ENCODE measurements at regions not wholly inside any gene's neighbourhood (a gene's known extent, or its start where the extent isn't known, plus 50 kb on each side); places are given as distances from the start of the nearest gene placed in this dataset.
"Not testable (repeated sequence)": the region's sequence is repeated elsewhere in the genome, so short reads cannot be mapped to it uniquely, and the experiment has no call there.

GRCh38 chr10:6863381-6863780, 283.3 kb upstream of the PRKCQ start:
- no peak for DNase-seq

- no peak for DNase-seq
These were observed 270.4 kb upstream of the PRKCQ start for GRCh38 chr10:6850452-6850851.

DNA sequence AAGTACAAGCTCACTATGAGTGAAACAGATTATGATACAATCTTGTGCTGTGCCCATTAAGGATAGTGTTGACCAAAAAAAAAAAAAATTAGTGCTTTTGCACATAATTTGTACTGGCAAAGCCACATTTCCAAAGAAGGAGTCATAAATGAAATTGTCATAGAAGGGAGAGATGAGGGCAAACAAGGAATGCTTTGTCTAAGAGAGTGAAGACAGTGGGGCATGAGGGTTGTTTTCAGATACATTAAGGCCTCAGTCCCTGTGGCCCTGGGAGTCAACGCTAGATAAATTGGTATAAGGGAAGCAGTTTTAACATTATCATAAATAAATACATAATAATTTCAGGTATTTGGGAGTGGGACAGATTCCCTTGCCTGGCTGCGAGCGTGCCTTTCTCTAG, 267.5 kb upstream of the PRKCQ start:
- no peak for DNase-seq

- DNase-seq: no peak
These were observed 264.0 kb upstream of the PRKCQ start for GRCh38 chr10:6843894-6844650.

DNA sequence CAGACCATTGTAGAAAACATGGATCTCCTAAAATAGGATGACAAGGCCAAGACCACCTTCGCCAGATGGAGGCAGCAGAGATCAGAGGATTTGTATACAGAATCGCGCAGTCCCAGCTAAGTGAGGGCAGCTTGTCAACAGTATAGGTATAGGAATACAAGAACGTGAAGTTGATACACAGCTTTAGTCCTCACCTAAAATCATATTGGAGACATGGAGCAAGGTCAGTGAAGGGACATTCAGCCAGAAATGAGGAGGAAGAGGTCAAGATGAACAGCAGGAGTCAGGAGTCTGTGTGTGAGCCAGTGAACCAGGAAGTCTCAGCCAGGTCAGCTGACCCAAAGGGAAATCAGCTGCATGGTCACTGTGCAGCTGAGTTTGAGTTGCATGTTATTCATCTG, 263.4 kb upstream of the PRKCQ start:
- no peak for DNase-seq

- no peak for DNase-seq
These were observed 262.6 kb upstream of the PRKCQ start for GRCh38 chr10:6842722-6843121.

DNA sequence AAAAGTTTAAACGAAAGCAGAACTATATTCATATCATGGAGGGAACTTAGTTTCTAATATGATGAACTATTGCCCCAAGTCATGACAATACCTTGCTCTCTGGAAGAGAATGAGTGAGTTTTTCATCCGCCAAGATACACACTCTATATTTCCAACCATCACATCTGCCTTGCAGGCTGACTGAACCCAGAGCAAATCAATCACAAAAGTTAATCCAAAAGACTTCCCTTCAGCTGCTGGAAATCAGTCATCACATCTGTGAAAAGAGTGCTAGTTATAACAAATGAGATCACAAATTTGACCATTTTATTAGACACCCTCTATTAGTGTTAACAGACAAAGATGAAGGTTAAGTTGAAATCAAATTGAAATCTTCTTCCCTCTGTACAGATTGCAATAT, 261.7 kb upstream of the PRKCQ start:
- no peak for DNase-seq

DNA sequence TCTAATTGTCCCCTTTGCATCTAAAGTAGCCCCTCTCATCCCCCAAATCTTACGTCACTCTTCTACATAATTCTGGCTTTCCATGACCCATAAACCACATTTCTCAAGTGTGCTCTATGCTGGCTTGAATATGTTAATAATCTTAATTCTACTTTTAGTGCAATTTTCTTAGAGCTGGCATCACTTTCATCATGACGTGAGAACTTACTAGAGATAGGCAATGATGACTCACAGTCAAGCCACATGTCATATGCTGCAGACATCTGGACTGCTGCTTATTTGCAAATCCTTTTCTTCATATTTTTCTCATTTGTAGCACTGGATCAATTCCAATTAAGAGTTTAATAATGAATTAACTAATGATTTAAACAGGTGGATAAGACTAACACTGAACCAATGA, 260.7 kb upstream of the PRKCQ start:
- no peak for DNase-seq

DNA sequence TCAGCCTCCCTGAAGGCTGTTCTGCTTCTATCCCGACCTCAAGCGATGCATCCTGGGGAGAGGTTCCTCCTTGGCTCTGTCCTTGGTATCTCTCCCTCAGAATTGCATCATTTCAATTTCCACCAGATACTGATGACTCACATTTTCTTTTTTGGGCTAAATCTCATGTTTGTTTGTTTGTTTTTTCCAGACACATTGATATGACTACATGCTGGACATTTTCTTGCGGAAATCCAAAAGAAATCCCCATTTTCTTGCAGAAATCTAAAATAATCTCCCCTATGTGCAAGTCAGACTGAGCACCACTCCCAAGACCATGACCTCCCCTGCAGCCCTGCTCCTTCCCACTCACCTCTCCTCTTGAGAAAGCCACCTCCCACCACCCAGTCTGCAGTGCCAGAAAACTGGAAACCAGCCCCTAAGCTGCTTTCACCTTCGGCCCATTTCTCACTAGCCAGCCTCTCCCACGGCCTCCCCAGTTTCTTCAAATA, 260.2 kb upstream of the PRKCQ start:
- DNase-seq: no peak

GRCh38 chr10:6838118-6838517, 258.0 kb upstream of the PRKCQ start:
- no peak for DNase-seq

- DNase-seq: peak; percentile 42
These were observed 253.5 kb upstream of the PRKCQ start for GRCh38 chr10:6833458-6834011.

- not testable (repeated sequence) for DNase-seq
These were observed 250.9 kb upstream of the PRKCQ start for GRCh38 chr10:6830981-6831380.

DNA sequence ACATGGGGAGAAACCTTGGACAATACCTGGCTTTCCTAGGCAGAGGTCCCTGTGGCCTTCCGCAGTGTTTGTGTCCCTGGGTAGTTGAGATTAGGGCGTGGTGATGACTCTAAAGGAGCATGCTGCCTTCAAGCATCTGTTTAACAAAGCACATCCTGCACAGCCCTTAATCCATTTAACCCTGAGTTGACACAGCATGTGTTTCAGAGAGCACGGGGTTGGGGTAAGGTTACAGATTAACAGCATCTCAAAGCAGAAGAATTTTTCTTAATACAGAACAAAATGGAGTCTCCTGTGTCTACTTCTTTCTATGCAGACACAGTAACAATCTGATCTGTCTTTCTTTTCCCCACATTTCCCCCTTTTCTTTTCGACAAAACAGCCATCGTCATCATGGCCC, 244.7 kb upstream of the PRKCQ start:
- DNase-seq: not testable (repeated sequence)

DNA sequence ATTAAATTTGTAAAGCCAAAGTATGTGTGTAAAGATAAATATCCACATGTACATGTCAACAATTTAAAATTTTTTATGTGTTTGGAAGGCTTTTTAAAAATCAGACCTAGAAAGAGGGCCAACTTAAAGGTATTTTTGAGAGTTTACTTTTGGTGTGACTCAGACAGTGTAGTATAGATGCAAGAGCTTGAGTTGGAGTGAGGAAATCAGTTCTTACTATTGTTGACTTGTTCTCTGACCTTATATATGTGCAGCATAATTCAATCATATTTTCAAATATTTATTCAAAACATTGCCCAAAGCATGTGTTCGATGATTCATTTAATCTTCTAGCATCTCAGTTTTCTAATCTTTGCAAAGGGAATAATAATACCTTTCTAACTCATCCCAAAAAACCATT, 243.7 kb upstream of the PRKCQ start:
- no peak for DNase-seq

- DNase-seq: no peak
These were observed 239.2 kb upstream of the PRKCQ start for GRCh38 chr10:6819301-6819700.

DNA sequence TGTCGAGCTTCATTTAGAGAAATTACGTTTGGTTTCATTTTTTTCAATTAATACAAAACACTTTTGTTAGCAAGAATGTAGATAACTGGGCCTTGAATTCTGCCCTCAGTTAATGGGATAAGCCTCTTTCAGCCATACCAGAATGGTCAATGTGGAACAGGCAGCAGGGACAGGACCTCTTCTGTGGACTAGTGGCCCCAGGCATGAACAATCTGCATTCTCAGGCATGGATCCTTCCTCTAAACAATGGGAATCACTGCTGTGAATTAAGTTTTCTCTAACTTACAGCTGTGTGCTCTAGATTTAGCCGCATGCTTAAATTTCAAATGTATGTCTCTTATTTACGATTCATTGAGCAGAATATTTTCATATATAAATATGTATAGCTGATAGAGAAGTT, 237.7 kb upstream of the PRKCQ start:
- DNase-seq: no peak

- DNase-seq: no peak
These were observed 235.3 kb upstream of the PRKCQ start for GRCh38 chr10:6815346-6815745.

DNA sequence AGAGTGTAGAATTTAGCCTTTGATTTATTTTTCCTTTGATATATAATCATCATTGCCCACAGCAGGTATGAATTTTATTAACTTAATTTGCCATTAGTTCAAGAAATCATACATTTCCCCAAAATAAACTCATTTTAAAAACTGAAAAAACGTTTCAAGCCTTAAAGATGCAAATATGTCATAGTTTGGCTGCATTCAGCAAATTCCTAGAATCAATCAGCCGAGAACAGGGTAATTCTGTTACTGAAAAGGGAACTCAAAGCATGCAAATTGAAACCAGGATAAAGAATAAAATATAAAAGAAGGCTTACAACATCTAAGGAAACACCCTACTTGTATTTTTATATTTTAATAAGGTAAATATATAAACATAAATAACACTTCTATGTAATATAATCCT, 233.8 kb upstream of the PRKCQ start:
- DNase-seq: no peak

GRCh38 chr10:6813306-6813705, 233.2 kb upstream of the PRKCQ start:
- no peak for DNase-seq

- DNase-seq: no peak
These were observed 231.1 kb upstream of the PRKCQ start for GRCh38 chr10:6811153-6811552.

- DNase-seq: no peak
These were observed 223.3 kb upstream of the PRKCQ start for GRCh38 chr10:6803427-6803783.

- no peak for DNase-seq
These were observed 222.8 kb upstream of the PRKCQ start for GRCh38 chr10:6802759-6803426.

DNA sequence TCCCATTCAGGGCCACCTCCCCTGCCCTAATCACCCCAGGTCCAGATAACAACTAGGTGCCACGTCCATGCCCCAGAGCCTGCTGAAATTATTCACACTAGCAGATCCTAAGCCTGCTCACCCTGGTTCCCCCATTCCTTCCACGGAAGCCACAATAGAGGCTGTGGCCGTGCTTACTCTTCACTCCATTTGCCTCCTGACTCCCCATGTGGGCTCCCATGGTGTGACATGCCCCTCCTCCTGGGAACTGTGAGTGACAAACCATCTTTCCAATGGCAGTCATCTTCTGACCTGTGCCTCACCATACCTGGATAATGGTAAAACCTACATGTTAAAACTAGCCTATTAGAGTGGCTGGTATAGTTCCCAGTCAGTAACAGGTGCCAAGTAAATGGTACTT, 216.2 kb upstream of the PRKCQ start:
- DNase-seq: no peak

DNA sequence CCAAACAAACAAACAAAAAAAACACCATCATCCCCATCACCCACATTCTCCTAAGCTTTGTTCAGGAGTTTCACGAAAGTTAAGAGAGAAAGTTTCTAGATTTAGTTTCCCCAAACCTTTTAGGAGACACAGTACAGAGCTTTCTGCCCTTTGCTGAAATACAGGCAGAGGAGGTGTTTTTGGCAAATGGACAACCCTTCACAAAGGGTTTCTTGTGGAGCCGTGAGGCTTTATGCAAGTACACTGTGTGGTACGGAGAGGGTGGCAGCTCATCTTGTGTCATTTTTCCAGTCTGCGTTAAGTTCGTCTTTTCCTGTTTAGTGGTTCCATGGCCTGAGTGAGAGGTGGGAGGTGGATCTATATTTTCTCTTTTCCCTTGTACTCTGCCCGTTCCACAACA, 215.5 kb upstream of the PRKCQ start:
- DNase-seq: no peak

All from NCI-H226 (cell line).